ENCODE measurements at regions not wholly inside any gene's neighbourhood (a gene's known extent, or its start where the extent isn't known, plus 50 kb on each side); places are given as distances from the start of the nearest gene placed in this dataset.
A peak's percentile ranks its signal among the peaks of the same experiment; 100 is the strongest.

DNA sequence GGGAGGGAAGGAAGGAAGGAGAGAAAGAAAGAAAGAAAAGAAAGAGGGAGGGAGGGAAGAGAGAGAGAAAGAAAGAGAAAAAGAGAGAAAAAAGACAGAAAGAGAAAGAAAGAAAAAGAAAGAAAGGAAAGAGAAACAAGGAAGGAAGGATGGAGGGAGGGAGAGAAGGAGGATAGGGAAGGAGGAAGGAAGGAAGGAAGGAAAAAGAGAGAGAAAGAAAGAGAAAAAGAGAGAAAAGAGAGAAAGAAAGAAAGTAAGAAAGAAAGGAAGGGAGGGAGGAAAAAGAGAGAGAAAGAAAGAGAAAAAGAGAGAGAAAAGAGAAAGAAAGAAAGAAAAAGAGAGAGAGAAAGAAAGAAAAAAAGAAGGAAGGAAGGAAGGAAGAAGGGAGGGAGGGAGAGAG is 105.8 kb upstream of the RBPJ start:
- intact Hi-C loops (cut with DNase I; ENCODE audit: low total_unique reads) = no loop called here
- Histone ChIP-seq H3K4me3 (no peak overlapping the region), H3K4me1 (no peaks in the 10 kb centered on the region), H3K9me3 (no peaks in the 10 kb centered on the region), H3K27ac (no peak overlapping the region), H3K36me3 (no peaks in the 10 kb centered on the region), H3K27me3 (no peaks in the 10 kb centered on the region)
- TF ChIP-seq POLR2A (IDR thresholded peaks at IDR 0.05) = no peak
- TF ChIP-seq, protein P1, sequence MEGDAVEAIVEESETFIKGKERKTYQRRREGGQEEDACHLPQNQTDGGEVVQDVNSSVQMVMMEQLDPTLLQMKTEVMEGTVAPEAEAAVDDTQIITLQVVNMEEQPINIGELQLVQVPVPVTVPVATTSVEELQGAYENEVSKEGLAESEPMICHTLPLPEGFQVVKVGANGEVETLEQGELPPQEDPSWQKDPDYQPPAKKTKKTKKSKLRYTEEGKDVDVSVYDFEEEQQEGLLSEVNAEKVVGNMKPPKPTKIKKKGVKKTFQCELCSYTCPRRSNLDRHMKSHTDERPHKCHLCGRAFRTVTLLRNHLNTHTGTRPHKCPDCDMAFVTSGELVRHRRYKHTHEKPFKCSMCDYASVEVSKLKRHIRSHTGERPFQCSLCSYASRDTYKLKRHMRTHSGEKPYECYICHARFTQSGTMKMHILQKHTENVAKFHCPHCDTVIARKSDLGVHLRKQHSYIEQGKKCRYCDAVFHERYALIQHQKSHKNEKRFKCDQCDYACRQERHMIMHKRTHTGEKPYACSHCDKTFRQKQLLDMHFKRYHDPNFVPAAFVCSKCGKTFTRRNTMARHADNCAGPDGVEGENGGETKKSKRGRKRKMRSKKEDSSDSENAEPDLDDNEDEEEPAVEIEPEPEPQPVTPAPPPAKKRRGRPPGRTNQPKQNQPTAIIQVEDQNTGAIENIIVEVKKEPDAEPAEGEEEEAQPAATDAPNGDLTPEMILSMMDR (IDR thresholded peaks at IDR 0.05 in 4 of 5, conservative IDR thresholded peaks at IDR 0.05 in 1 of 5) = no peak
- ATAC-seq (no peak), DNase-seq (no peak)
- in situ Hi-C loops (cut with MboI; ENCODE audit: low sequenced_read_pairs in 4 of 4) = no loop called here

DNA sequence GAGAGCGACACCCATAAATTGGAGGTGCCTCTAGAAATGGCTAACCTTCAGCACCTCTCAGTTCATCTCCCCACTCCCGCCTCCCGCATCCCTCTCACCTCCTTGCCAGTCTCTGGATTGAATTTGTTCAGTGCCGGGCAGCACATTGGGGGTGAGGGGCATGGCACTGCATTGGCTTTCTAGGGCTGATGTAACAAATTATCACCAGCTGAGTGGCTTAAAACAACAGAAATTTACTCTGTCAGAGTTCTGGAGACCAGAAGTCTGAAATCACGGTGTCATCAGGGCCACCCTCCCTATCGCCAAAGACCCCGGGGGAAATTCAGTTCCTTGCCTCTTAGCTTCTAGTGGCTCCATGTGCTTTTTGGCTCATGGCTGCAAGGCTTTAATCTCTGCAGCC is 105.1 kb upstream of the RBPJ start:
- Histone ChIP-seq H3K36me3 (no peaks in the 10 kb centered on the region), H3K9me3 (no peaks in the 10 kb centered on the region), H3K4me1 (no peaks in the 10 kb centered on the region), H3K4me3 (no peak overlapping the region), H3K27me3 (no peaks in the 10 kb centered on the region), H3K27ac (no peak overlapping the region)
- ATAC-seq (no peak), DNase-seq (no peak)
- intact Hi-C loops (cut with DNase I; ENCODE audit: low total_unique reads) (no loop called here), in situ Hi-C loops (cut with MboI; ENCODE audit: low sequenced_read_pairs in 4 of 4) (no loop called here)
- TF ChIP-seq POLR2A (IDR thresholded peaks at IDR 0.05) = no peak
- TF ChIP-seq, protein P1 (IDR thresholded peaks at IDR 0.05 in 4 of 5, conservative IDR thresholded peaks at IDR 0.05 in 1 of 5) = no peak

DNA sequence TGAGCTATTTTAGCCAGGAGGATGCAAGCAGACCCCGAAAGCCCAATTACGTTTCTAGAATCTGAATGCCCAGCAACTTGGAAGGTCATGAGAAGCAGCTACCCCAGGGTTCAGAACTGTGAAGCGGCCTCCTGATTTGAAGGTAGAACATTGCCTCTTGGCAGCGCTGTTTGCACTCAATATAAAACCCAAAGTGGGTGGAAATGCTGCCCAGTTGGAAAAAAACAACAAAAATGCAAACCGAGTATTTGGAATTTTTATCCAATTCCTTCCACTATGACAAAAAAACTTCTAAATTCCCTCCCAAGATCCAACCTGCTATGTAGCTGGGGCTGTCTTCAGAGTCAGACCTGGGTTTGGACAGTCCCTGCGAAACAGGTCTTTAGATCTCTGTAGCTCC is 103.3 kb upstream of the RBPJ start:
- no peak for TF ChIP-seq POLR2A (IDR thresholded peaks at IDR 0.05)
- TF ChIP-seq, protein P1 (IDR thresholded peaks at IDR 0.05 in 4 of 5, conservative IDR thresholded peaks at IDR 0.05 in 1 of 5) = no peak
- ATAC-seq (no peak), DNase-seq (no peak)
- in situ Hi-C loops (cut with MboI; ENCODE audit: low sequenced_read_pairs in 4 of 4) = no loop called here
- Histone ChIP-seq H3K27me3 (no peaks in the 10 kb centered on the region), H3K9me3 (no peaks in the 10 kb centered on the region), H3K36me3 (no peaks in the 10 kb centered on the region), H3K27ac (no peak overlapping the region), H3K4me3 (no peak overlapping the region), H3K4me1 (no peaks in the 10 kb centered on the region)
- intact Hi-C loops (cut with DNase I; ENCODE audit: low total_unique reads) = no loop called here

DNA sequence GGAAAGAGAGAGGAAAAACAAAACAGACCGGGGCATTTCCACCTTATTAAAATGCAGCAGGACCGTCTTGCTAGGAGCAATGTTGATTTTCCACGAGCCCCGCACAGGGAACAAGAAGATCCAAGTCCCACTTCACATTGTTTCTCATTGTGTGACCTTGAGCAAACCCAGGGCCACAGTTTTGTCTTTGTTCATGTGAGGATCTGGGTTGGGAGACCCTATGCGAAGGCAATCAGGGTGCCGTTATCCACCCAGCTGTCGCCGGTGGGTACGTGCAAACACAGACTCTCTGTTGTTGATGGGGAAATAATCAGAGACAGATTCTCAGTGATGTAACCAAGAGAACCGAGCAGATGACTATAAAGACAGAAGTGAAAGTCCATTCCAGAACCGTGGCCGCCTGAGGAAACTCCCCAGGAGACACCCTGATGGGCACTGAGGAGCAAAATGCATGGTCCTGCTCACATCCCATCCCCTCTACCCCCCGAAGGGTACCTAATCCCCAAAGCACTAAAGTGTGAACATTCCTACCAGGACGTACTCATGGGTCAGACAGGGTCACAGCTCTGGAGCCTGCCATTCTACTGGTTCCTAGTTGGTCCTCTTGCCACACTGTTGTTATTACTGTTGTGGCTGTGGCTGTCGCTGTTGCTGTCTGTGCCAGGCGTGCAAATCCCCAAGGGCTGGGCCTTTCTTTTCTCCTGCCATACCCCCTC is 102.7 kb upstream of the RBPJ start:
- intact Hi-C loops (cut with DNase I; ENCODE audit: low total_unique reads) = no loop called here
- DNase-seq = no peak

More for the DNA sequence above, 102.7 kb upstream of the RBPJ start:
- Histone ChIP-seq H3K27me3 (no peaks in the 10 kb centered on the region), H3K36me3 (no peaks in the 10 kb centered on the region), H3K27ac (no peak overlapping the region), H3K4me3 (no peak overlapping the region), H3K9me3 (no peaks in the 10 kb centered on the region), H3K4me1 (no peaks in the 10 kb centered on the region)
- peak; percentile 66 to 74 for ATAC-seq
- in situ Hi-C loops (cut with MboI; ENCODE audit: low sequenced_read_pairs in 4 of 4) = no loop called here
- no peak for TF ChIP-seq POLR2A (IDR thresholded peaks at IDR 0.05)
- TF ChIP-seq, protein P1 (IDR thresholded peaks at IDR 0.05 in 4 of 5, conservative IDR thresholded peaks at IDR 0.05 in 1 of 5) = no peak
